HG03139 (cell line): ENCODE measurements at regions not wholly inside any gene's neighbourhood (a gene's known extent, or its start where the extent isn't known, plus 50 kb on each side); places are given as distances from the start of the nearest gene placed in this dataset.
"Not testable (repeated sequence)": the region's sequence is repeated elsewhere in the genome, so short reads cannot be mapped to it uniquely, and the experiment has no call there.

Source experiments
- ATAC-seq: cut with Tn5 transposase; IDR thresholded peaks from one replicate; pipeline ENCODE4 v1.9.1; 2021; ENCODE audit not compliant: unreplicated experiment

DNA sequence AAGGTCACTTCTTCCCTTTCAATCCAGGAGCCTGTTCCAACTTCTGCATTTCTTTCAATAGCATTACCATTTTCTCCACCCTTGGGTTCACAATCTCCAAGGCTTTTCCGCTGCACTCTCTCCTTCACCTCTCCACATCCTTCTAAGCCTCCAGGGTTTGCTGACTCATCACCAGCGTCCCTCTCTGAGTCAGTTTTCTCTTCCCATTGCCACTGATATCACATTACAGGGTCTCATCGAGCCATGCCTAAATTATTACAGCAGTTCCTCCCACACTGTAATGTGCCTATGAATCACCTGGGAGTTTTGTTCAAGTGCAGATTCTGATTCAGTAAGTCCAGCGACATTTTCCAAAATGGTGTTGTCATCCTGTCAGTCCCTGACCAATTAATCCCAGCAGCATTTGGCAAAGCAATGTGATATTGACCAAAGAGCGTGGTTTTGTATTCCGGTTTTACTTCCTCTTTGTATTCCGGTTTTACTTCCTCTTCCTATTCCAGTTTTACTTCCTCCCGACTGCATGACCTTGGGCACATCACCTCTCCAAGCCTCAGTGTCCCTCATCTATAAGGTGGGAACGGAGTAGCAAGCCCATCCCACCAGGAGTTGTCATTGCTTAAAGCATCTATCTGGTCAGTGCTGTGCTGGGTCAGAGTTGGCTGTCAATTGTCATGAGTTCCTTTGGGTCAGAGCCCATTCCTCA is 208.3 kb upstream of the NBPF12 start:
- not testable (repeated sequence) for ATAC-seq

DNA sequence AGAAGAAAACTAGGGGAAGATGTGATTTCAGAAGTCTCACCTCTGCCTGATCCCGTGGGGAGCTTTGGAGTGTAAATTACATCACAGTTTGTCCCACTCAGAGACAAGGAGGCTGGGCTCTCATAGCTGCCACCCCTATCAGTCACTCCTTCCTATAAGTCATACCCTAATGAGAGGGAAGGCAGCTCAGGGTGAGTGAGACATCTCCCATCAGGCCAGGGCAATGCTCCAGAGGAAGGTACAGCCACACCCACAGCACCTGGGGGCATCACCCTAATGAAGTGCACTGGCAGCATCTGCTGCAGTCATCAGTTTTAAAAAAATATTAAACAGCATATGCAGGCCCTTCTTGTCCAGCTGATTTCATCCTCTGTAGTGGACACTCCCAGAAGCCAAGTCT is 223.1 kb upstream of the NBPF12 start:
- ATAC-seq: not testable (repeated sequence)

DNA sequence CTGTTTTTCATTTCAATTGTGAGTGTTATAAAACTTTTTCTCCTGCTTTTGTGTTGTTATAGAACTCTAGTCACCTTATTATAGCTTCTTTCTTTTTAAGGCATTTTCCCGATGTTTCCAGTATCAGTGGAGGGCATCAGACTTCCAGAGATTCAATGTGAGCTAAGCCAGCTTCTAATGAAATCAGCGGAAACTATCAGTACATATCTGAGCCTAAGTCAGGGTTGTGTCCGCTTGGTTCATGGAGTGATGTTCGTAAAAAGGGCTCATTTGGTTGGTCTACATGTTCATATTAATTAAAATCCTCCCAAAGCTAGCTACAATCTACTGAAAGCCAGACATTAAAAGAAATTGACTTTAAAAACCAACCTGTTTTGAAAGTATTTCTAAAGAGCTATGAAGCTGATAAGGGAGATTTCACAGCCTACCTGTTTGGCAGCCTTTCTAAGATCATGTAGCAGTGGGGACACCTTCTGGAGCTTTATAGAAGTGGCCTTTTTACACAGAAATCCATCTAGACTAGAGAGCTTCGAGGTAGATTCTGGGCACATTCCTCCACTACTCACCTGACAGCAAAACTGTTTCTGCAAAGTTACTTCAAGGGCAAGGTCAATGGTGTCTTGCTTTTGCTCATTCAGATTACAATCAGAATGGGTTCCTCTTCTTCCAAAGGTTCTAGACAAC is 227.1 kb upstream of the NBPF12 start:
- ATAC-seq: not testable (repeated sequence)

DNA sequence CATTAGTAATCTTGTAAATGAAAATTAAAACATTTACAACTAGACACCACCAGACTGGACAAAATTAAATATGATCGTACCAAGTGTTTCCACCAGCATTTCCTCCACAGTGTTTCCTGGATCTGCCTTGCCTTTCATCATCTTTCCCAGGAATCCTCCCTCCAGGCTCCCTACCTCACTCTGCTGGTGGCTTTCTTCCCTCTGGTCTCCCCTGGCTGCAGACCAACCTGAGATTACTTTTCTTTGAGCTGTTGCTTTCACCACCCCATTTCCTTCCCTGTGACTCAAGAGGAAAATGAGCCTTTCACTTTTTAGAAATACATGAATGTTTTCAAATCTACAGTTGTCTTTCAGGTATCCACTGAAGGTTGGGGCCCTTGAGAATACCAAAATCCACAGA is 228.8 kb upstream of the NBPF12 start:
- not testable (repeated sequence) for ATAC-seq

DNA sequence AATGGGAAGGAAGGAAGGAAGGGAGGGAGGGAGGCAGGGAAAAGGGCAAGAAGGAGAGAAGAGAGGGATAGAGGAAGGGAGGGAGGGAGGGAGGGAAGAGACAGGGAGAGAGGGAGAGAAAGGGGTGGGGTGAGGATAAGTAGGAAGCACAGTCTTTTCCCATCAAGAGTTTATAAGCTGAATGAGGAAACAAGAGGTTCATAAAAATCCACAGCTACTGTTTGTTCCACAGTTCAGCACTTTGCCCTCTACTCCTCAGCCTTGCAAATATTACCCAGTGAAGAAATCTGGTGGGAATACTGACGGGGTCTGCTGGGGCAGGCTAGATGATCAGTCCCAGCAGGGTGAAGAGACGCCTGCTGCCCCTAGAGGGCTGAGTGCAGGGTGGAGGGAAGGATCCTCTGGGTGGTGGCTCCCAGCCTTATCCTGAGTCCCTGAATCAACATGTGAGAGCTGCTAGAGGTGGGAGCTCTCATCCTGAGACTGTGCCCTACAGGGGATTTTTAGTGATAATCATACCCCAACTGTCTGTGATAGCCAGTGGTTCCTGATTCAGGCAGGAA is 233.9 kb upstream of the NBPF12 start:
- ATAC-seq: not testable (repeated sequence)

DNA sequence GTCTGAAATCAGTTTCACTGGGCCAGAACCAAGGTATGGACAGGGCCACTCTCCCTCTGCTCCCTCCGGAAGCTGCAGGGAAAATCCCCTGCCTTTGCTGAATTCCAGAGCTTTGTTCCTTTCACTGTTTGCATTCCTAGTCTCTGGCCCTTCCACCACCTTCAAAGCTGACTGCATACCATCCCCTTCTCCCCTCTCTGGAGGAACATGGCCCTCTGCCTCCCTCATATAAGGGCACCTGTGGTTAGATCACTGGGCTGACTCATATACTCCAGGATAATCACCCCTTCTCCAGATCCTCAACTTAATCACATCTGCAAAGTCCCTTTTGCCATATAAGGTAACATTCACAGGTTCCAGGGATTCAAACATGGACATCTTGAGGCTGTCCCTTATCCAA is 236.8 kb upstream of the NBPF12 start:
- ATAC-seq: not testable (repeated sequence)

DNA sequence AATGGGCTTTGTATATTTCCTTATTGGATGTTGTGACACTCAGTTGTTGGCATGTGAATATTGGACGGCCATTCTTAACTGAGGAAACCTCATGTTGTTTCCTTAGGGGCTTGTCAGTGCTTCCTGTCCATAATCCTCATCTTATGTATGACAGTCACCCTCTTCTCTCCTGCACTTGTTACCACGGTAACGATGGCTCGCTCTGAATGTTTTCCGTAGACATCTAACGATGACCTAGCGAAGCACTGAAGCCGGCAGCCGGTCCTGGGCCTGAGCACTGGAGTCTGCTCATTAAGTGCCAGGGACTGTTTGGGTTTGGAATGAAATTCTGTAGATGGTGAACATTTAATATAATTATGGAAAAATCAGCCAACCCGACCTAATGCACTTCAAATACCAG is 242.7 kb upstream of the NBPF12 start:
- not testable (repeated sequence) for ATAC-seq

DNA sequence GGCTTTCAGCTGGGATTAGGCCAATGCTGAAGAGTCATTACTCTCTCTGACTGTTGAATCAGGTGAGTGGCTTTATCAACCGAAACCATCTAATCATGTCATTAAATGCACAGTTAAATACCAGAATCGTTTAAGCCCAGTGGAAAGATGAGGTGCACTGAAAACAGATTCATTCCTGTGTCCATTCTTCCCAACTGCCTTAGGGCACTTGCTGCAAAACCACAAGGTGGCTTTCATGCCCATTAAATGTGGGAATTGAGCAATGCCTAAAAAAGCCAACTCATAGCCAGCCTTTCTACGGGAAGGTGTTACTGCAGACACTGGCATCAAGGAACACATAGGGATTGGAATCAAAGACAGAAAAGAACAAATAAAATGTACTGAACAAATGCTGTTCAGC is 246.3 kb upstream of the NBPF12 start:
- ATAC-seq: not testable (repeated sequence)

DNA sequence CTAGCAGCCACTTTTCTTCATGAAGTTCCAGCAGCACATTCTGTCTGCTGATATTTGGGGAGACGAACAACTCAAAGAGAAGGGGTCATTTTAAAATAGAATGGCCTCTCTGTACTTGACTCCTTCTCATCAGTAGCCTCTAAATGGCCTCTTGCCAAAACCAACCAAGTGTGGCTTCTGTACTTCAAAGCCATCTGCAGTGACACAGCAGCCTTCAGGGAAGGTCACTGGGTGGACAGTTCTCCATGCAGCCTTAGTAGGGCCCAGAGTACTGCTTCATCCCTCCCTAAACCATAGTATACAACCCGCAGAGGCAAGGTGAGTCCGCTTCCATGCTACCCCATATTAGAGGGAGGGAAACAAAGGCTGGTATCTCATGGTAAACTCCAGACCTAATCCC is 249.2 kb upstream of the NBPF12 start:
- not testable (repeated sequence) for ATAC-seq

DNA sequence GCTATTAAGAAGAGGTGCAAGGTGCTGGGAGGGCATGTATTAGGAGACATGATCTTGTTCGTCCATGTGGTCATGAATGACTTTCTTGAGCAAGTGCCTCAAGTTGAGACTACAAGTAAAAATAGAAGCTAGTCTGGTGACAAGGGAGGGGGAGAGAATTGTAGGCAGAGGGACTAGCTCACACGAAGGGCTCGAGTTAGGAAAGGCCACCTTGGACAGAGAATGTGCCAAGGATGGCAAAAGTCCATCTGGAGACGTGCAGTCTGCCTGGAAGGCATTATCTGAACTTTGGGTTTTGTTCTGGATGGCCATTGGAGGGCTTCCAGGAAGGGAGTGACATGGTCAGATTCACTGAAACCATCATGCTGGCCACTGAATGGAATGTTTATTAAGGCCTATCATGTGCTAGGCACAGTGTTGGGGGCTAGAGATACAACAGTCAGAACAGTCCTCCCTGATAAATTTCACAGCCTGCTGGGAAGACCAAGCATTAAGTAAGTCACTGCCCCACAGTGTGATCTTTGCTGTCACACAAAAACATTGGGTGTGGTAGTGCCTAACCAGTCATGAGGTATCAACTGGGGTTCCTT is 251.3 kb upstream of the NBPF12 start:
- not testable (repeated sequence) for ATAC-seq

DNA sequence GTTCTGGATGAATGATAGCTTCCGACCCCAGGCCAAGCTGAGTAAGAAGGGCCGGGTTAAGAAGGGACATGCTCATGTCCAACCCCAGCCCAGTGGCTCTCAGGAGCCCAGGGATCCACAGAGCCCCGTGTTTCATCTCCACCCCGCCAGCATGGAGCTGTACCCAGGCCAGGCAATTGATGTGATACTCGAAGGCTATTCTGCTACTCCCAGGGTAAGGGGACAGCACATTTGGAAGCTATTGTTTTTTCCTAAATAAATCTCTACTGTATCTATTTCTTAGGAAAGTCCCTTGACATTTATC is 255.0 kb upstream of the NBPF12 start:
- not testable (repeated sequence) for ATAC-seq

DNA sequence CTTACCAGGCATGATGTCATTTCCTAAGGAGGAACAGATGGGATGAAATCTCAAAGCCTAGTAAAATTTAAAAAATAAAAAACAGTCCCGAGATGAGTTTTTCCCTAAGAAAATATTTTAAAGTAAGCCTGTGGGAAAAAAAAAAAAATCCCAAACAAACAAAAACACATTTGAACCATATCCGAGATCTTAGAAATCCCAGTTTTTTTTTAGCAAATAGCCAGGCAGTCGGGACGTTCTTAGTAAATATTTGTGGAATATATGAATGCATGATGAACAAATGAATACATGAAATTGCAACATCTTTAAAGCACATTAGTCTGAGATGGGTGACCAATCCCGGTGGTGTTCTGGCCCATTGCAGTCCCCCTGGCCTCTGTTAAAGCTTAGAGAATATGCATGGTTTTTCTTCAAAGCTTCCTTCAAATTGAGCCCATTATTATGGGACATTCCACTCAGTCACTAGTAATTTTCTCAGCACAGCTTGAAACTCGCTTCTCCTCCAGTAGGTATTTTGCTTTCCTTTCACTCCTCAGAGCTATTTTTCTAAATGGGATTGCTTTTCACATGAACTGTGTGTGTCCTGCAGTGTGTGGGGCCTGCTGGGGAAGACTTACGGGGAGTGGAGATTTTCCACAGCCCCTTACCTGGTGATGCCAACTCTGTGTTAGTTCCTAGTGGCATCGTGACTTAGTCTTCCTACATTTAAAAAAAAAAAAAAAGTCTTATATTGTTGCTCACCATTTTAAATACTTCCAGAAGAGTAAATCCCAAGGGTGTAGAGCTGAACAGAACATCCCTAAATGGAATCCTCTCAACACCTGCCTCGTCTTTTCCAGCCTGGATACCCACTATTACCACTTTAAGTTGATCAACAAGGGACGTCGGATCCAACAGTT is 255.6 kb upstream of the NBPF12 start:
- not testable (repeated sequence) for ATAC-seq

DNA sequence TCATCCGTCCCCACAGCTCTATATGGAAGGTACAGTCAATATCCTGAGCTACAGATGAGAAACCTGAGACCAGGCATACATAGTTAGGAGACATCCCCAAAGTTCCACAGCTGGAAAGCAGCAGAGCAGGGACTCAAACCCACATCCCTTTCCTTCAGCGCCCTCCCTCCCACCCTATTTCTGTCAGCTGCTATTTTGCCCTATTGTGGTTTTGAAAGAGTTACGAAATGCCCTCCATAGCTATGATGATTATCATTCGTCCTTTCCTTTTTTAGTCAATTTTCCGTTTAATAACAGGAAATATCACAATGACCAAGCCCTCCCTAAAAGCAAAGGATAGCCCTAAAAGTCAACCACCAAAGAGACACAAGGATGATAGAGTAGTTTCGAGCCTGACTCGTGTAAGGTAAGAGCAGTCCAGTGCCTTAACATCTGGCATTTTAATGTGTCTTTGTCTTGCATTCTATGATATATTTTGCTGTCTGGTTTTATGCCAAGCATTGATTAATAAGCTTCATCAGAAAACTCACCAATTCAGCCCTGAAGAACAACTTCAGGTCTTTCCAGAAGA is 264.3 kb upstream of the NBPF12 start:
- not testable (repeated sequence) for ATAC-seq

DNA sequence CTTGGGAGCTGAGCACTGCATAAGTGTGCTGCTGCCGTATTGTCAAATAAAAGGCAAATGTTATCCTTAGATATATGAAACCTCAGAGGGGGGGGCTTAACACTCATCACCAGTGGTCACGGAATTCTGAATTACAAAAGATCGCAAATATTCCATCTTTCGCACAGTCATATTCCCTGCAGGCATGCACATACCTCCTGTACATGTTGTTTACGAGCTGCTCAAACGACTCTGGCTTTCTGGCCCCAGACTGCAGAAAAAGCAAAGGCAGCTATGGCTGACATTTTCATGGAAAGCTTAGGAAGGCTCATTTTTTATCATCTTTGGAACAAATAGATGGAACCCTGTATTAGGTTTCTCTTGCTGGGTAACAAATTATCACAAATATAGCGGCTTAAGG is 265.5 kb upstream of the NBPF12 start:
- ATAC-seq: not testable (repeated sequence)

DNA sequence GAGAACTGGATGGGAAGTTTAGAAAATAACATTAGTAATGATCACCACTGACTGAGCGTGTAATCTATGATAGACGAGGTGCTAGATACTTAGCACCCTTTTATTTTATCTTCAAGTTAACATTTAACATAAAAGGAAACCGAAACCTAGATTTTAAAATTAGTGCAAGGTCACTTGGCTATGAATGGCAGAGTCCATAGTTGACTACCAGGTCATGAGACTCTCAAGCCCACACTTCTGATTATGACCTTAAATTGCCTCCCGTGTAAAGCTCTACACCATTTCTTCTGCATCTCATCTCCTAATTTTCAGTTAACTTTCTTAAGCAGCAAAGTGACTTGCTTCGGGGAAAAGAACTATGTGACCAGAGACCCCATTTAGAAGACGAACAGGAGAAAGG is 266.5 kb upstream of the NBPF12 start:
- not testable (repeated sequence) for ATAC-seq

DNA sequence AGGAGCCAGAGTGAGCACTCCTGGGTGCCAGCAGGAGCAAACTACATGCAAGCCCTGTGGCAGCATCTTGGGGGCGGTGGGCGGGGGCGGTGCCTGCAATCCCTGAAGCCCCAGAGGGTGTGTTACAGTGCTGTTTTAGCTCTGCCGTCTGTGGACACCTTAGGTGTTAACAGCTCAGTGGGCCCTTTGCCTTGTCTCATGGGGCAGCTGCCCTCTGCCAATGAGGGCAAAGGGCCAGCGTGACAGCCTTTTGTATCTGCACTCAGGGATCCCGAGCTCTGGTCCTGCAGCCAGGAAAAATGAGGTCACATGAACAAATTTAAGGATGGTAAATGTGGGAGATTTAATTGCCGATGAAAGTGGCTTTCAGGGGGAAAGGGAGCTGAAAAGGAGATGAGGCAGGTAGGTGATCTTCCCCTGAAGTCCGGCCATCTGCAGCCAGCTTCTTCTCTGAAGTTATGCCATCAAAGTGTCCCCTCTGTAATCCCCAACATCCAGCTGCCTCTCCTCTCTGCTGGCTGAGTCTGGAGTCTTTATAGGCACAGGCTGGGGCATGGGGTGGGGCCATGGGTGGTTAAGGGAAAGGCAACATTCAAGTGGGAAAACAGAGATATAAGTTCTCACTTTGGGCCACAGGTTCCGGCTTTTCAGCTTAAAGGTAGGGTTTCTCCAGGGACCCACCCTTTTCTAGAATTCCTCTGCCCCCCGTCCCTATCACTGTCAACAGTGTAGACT is 267.1 kb upstream of the NBPF12 start:
- not testable (repeated sequence) for ATAC-seq

DNA sequence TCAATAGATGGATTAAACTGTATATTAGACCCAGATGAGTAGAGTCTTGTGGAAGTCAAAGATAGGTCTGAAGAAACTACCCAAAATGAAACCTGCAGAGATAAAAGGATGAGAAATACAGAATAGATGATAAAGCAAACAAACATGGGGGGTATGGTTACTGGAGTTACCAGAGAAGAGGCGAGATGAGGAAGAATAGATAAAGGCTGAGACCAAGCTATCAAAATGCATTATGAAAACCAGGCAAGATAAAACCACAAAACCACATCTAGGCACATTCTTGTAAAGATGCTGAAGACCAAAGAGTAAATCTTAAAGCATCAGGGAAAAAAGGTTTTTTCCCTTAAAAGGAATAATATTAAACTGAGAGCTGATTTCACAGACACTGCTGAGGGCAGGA is 271.8 kb upstream of the NBPF12 start:
- ATAC-seq: not testable (repeated sequence)

DNA sequence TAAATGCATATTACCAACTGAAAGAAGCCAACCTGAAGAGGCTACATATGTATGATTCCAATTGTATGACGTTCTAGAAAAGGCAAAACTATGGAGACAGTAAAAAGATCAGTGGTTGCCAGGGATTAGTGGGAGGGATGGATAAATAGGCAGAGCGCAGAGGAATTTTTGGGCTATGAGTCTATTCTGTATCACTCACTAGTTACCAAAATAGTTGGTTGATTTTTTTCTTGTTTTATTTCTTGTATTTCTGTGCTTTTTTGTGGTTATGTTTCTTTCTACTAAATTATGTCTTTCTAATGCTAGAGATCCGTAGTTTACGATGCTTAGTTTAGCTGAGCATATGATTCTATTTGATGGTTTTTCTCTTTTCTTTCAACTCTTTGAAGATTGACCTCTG is 277.9 kb upstream of the NBPF12 start:
- not testable (repeated sequence) for ATAC-seq

DNA sequence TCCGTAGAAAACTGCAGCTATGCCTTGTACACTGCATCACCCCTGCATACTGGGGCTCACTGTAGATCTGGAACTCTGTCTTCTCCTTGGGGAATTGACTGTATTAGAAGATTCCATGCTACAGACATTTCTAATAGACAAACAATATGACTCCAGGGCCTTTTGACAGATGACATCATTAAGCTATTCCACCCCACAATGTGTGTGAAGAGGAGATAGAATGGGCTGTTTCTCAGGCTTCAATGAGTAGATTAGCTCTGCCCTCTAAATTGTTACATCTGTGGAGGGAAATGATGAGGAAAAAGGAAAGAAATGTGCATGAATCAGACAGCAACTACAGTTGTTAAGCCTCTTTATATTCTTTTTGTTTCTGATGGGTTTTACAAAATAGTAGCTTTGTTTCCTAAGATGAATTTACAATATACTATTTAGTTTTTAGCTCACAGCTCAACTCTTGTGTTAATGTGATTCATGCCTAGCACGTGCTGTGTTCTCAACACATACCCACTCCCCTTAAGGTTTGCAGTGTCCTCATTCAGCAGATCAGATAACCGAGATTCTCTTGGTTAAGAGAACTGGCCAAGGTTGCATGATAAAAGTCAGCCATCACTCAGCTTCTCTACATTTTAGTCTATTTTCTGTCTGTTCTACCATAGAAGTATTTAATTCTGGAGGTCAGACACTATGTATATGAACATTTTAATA is 281.6 kb upstream of the NBPF12 start:
- ATAC-seq: not testable (repeated sequence)
